Panc1 (cell line): ENCODE measurements at regions not wholly inside any gene's neighbourhood (a gene's known extent, or its start where the extent isn't known, plus 50 kb on each side); places are given as distances from the start of the nearest gene placed in this dataset.

ENCODE experiments used
- ATAC-seq: fragments of 200-7000 bp; cut with Tn5 transposase; 2 replicates; pipeline ENCODE4 v1.9.1; 2020; ENCODE audit warnings: mild to moderate bottlenecking, moderate library complexity
- BruUV-seq: library from RNA; stranded (reverse); fragments of 400-500 nt; replicated peaks from 2 replicates; lab custom pipeline; 2021; lab: Mats Ljungman, UMichigan
- CTCF ChIA-PET: fragments of 300-600 bp; sonication (Branson Sonifier 250); formaldehyde crosslinking; loops from one replicate; lab custom pipeline; 2022; ENCODE audit warnings: antibody characterized with exemption; lab: Charles Lee
- POLR2A ChIA-PET: fragments of 300-600 bp; sonication (Branson Sonifier 250); formaldehyde crosslinking; loops from one replicate; lab custom pipeline; 2022; ENCODE audit warnings: antibody characterized with exemption; lab: Charles Lee
- DNase-seq: peaks from one replicate; pipeline ENCODE4 v3.0.0-alpha.2; 2010; ENCODE audit warnings: low read depth, low spot score
- H3K27ac ChIP-seq: 2 replicates; pipeline ENCODE4 v1.5.1; 2011; ENCODE audit warnings: mild to moderate bottlenecking, low read length, inconsistent platforms
- H3K27me3 ChIP-seq: fragments of 200-500 bp; sonication (Bioruptor generic); 2 replicates; pipeline ENCODE4 v1.6.0; 2014; ENCODE audit warnings: low read length, inconsistent platforms; ENCODE audit not compliant: control insufficient read depth, insufficient read depth
- H3K36me3 ChIP-seq: fragments of 200-500 bp; sonication (Bioruptor generic); 2 replicates; pipeline ENCODE4 v1.5.1; 2014; ENCODE audit warnings: inconsistent platforms, mild to moderate bottlenecking, low read length, moderate library complexity; ENCODE audit not compliant: control insufficient read depth, insufficient read depth
- H3K4me1 ChIP-seq: 2 replicates; pipeline ENCODE4 v1.5.1; 2011; ENCODE audit warnings: inconsistent platforms, mild to moderate bottlenecking, low read length, moderate library complexity; ENCODE audit not compliant: control insufficient read depth, insufficient read depth
- H3K4me3 ChIP-seq, 2 experiments: 2 replicates each; pipeline ENCODE4 v1.5.1; 2011 to 2012; ENCODE audit warnings: low read depth in 2 of 2, low read length in 2 of 2, mild to moderate bottlenecking in 2 of 2, inconsistent platforms in 1 of 2, moderate library complexity in 1 of 2
- H3K9me3 ChIP-seq: fragments of 200-500 bp; sonication (Bioruptor generic); 2 replicates; pipeline ENCODE4 v1.5.1; 2014; ENCODE audit warnings: low read depth, mild to moderate bottlenecking, inconsistent platforms, low read length, moderate library complexity; ENCODE audit not compliant: control insufficient read depth, insufficient read depth
- POLR2AphosphoS5 ChIP-seq: IDR thresholded peaks from 2 replicates; pipeline ENCODE4 v1.6.1; 2012; ENCODE audit warnings: mild to moderate bottlenecking, low read depth, low read length, moderate library complexity
- REST ChIP-seq, 2 experiments: IDR thresholded peaks; 2 replicates each; pipeline ENCODE4 v1.6.1; 2011 to 2012; ENCODE audit warnings: low read depth in 2 of 2, control low read depth in 1 of 2, low read length in 1 of 2, mild to moderate bottlenecking in 1 of 2, moderate library complexity in 1 of 2; ENCODE audit not compliant: insufficient read depth in 1 of 2
- SIN3A ChIP-seq: IDR thresholded peaks from 2 replicates; pipeline ENCODE4 v1.6.1; 2012; ENCODE audit warnings: low read depth, mild to moderate bottlenecking, low read length, moderate library complexity, borderline replicate concordance; ENCODE audit not compliant: insufficient read depth
- TCF7L2 ChIP-seq: IDR thresholded peaks from 2 replicates; pipeline ENCODE4 v1.6.1; 2011; ENCODE audit warnings: mild to moderate bottlenecking, low read depth, low read length, inconsistent platforms
- in situ Hi-C: cut with HindIII; loops from 2 replicates; pipeline ENCODE4 v1.10.0; 2016; ENCODE audit warnings: low sequenced_read_pairs, low pct_unique_long_range_greater_than_20kb
- intact Hi-C: fragments of 100-400 bp; cut with micrococcal nuclease; formaldehyde crosslinking; loops from one replicate; pipeline ENCODE4 v1.10.0; 2022; ENCODE audit not compliant: unreplicated experiment
- TF ChIP-seq, protein P1 (sequence below): fragments of 450-650 bp; IDR thresholded peaks from 2 replicates; pipeline ENCODE4 v1.5.1; 2017; ENCODE audit warnings: mild to moderate bottlenecking

- DNase-seq (no peak), ATAC-seq (no peak)
- Histone ChIP-seq H3K4me1 (no peaks in the 10 kb centered on the region), H3K27me3 (no peaks in the 10 kb centered on the region), H3K27ac (no peak overlapping the region), H3K9me3 (no peaks in the 10 kb centered on the region), H3K4me3 (no peak overlapping the region), H3K36me3 (no peaks in the 10 kb centered on the region; the same call in 1 of the 2 replicates)
- POLR2A ChIA-PET = no interaction called here
- no TSS peak for BruUV-seq
- intact Hi-C loops = no loop called here
- TF ChIP-seq, protein P1, sequence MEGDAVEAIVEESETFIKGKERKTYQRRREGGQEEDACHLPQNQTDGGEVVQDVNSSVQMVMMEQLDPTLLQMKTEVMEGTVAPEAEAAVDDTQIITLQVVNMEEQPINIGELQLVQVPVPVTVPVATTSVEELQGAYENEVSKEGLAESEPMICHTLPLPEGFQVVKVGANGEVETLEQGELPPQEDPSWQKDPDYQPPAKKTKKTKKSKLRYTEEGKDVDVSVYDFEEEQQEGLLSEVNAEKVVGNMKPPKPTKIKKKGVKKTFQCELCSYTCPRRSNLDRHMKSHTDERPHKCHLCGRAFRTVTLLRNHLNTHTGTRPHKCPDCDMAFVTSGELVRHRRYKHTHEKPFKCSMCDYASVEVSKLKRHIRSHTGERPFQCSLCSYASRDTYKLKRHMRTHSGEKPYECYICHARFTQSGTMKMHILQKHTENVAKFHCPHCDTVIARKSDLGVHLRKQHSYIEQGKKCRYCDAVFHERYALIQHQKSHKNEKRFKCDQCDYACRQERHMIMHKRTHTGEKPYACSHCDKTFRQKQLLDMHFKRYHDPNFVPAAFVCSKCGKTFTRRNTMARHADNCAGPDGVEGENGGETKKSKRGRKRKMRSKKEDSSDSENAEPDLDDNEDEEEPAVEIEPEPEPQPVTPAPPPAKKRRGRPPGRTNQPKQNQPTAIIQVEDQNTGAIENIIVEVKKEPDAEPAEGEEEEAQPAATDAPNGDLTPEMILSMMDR = no peak
- TF ChIP-seq SIN3A (no peak), POLR2AphosphoS5 (no peak), TCF7L2 (no peak), REST (IDR thresholded peaks at IDR 0.05; ENCODE audit: insufficient read depth in 1 of 2, low read depth in 2 of 2, low read length in 1 of 2) (no peak)
- CTCF ChIA-PET = no interaction called here
- in situ Hi-C loops = no loop called here
Measured at GRCh38 chr6:126444659-126445273, 104.9 kb downstream of the CENPW start.

- H3K9me3 ChIP-seq = no peaks in the 10 kb centered on the region
- BruUV-seq = no TSS peak
- H3K27me3 ChIP-seq = no peaks in the 10 kb centered on the region
- no peaks in the 10 kb centered on the region; the same call in 1 of the 2 replicates for H3K36me3 ChIP-seq
- no peaks in the 10 kb centered on the region for H3K4me1 ChIP-seq
- DNase-seq = no peak
- CTCF ChIA-PET = no interaction called here
- intact Hi-C loops (no loop called here), in situ Hi-C loops (no loop called here)
- H3K4me3 ChIP-seq = no peak overlapping the region
- no peak for ATAC-seq
- TF ChIP-seq REST (IDR thresholded peaks at IDR 0.05; ENCODE audit: insufficient read depth in 1 of 2, low read depth in 2 of 2, low read length in 1 of 2) (no peak), POLR2AphosphoS5 (no peak), SIN3A (no peak), TCF7L2 (no peak)
- TF ChIP-seq, protein P1 = no peak
- POLR2A ChIA-PET = no interaction called here
- H3K27ac ChIP-seq = no peak overlapping the region
Measured at GRCh38 chr6:126446248-126446647, 106.3 kb downstream of the CENPW start.
